Caco-2 (cell line): ENCODE measurements at regions not wholly inside any gene's neighbourhood (a gene's known extent, or its start where the extent isn't known, plus 50 kb on each side); places are given as distances from the start of the nearest gene placed in this dataset.

ENCODE experiments used
- BruUV-seq: library from RNA; stranded (reverse); fragments of 400-500 nt; replicated peaks from 2 replicates; lab custom pipeline; 2021; lab: Mats Ljungman, UMichigan
- CTCF ChIA-PET: fragments of 300-600 bp; sonication (Branson Sonifier 250); formaldehyde crosslinking; loops from one replicate; lab custom pipeline; 2022; ENCODE audit warnings: antibody characterized with exemption; lab: Charles Lee
- POLR2A ChIA-PET: fragments of 300-600 bp; sonication (Branson Sonifier 250); formaldehyde crosslinking; loops from one replicate; lab custom pipeline; 2022; ENCODE audit warnings: antibody characterized with exemption; lab: Charles Lee
- DNase-seq, 2 experiments: peaks; one replicate each; pipeline versions ENCODE4 v3.0.0 to v3.0.0-alpha.2; 2020 to 2022
- H3K27me3 ChIP-seq: replicated peaks from 2 replicates; pipeline ENCODE4 v1.6.0; 2011; ENCODE audit warnings: low read length; ENCODE audit not compliant: control insufficient read depth, insufficient read depth
- H3K36me3 ChIP-seq: 2 replicates; pipeline ENCODE4 v1.5.1; 2011; ENCODE audit warnings: low read length; ENCODE audit not compliant: control insufficient read depth, insufficient read depth
- H3K4me1 ChIP-seq: fragments of 250-450 bp; sonication (Bioruptor Pico); 2 replicates; pipeline ENCODE4 v1.5.1; 2020; ENCODE audit warnings: mild to moderate bottlenecking
- H3K4me3 ChIP-seq: 2 replicates; pipeline ENCODE4 v1.5.1; 2011; ENCODE audit warnings: low read depth, mild to moderate bottlenecking, control low read depth, low read length
- H3K9me3 ChIP-seq: fragments of 250-450 bp; sonication (Bioruptor Pico); 2 replicates; pipeline ENCODE4 v1.5.1; 2020; ENCODE audit warnings: mild to moderate bottlenecking, moderate library complexity
- H3K27ac Mint-ChIP-seq: one replicate; pipeline ENCODE4 v1.8.0; 2022; ENCODE audit warnings: mixed read lengths; ENCODE audit not compliant: unreplicated experiment
- H3K27me3 Mint-ChIP-seq: one replicate; pipeline ENCODE4 v1.8.0; 2022; ENCODE audit warnings: mixed read lengths; ENCODE audit not compliant: insufficient read depth, unreplicated experiment
- H3K36me3 Mint-ChIP-seq: one replicate; pipeline ENCODE4 v1.8.0; 2022; ENCODE audit warnings: mild to moderate bottlenecking, mixed read lengths; ENCODE audit not compliant: insufficient read depth, unreplicated experiment
- H3K4me1 Mint-ChIP-seq: one replicate; pipeline ENCODE4 v1.8.0; 2022; ENCODE audit warnings: low read depth, mixed read lengths; ENCODE audit not compliant: unreplicated experiment
- H3K4me3 Mint-ChIP-seq: one replicate; pipeline ENCODE4 v1.8.0; 2022; ENCODE audit warnings: mild to moderate bottlenecking, moderate library complexity, mixed read lengths; ENCODE audit not compliant: unreplicated experiment
- H3K9me3 Mint-ChIP-seq: one replicate; pipeline ENCODE4 v1.8.0; 2022; ENCODE audit warnings: mixed read lengths; ENCODE audit not compliant: unreplicated experiment
- intact Hi-C: fragments of 100-400 bp; cut with micrococcal nuclease; formaldehyde crosslinking; loops from one replicate; pipeline ENCODE4 v1.10.0; 2022; ENCODE audit not compliant: unreplicated experiment
- TF ChIP-seq, protein P1 (sequence below), 2 experiments: fragments of 200-600 bp in 1 of 2; IDR thresholded peaks; 1 replicate in 1 of 2; 2 replicates in 1 of 2; pipeline versions ENCODE4 v1.5.1 to v1.8.0; 2011 to 2022; ENCODE audit warnings: antibody characterized with exemption in 1 of 2, control low read depth in 1 of 2, inconsistent platforms in 1 of 2, low read depth in 1 of 2, low read length in 1 of 2, mild to moderate bottlenecking in 1 of 2, moderate library complexity in 1 of 2; ENCODE audit not compliant: insufficient read depth in 1 of 2, severe bottlenecking in 1 of 2, unreplicated experiment in 1 of 2

DNA sequence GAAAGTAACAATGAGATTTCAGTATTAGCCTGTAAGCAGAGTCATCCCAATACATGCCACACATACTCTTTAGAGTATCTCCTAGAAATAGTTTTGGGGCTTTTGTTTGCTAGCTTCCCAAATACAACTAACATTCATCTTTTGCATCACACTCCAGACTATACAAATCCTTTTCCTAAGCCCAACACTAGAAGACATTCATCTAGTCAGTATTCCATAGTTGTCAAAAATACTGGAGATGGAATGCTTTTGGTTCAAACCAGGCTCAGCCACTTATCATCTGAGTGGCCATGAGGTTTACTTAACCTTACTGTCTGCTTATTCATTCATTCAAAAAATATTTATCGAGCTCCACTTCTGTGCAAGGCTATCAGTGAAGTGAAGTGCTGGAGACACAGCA is 205.1 kb upstream of the SGCD start:
- Histone ChIP-seq H3K9me3 (no peaks in the 10 kb centered on the region), H3K27me3 (no peaks in the 10 kb centered on the region), H3K4me3 (no peak overlapping the region), H3K4me1 (peaks cover 4% of the 10 kb centered on the region; the same call in 1 of the 2 replicates), H3K36me3 (no peaks in the 10 kb centered on the region)
- Mint-ChIP-seq H3K36me3 (no peaks in the 10 kb centered on the region), H3K27me3 (no peaks in the 10 kb centered on the region), H3K4me1 (peaks cover 8% of the 10 kb centered on the region), H3K27ac (no peak overlapping the region), H3K4me3 (no peak overlapping the region), H3K9me3 (peaks cover 11% of the 10 kb centered on the region)
- TF ChIP-seq, protein P1, sequence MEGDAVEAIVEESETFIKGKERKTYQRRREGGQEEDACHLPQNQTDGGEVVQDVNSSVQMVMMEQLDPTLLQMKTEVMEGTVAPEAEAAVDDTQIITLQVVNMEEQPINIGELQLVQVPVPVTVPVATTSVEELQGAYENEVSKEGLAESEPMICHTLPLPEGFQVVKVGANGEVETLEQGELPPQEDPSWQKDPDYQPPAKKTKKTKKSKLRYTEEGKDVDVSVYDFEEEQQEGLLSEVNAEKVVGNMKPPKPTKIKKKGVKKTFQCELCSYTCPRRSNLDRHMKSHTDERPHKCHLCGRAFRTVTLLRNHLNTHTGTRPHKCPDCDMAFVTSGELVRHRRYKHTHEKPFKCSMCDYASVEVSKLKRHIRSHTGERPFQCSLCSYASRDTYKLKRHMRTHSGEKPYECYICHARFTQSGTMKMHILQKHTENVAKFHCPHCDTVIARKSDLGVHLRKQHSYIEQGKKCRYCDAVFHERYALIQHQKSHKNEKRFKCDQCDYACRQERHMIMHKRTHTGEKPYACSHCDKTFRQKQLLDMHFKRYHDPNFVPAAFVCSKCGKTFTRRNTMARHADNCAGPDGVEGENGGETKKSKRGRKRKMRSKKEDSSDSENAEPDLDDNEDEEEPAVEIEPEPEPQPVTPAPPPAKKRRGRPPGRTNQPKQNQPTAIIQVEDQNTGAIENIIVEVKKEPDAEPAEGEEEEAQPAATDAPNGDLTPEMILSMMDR (IDR thresholded peaks at IDR 0.05; ENCODE audit: insufficient read depth in 1 of 2, low read depth in 1 of 2, low read length in 1 of 2, severe bottlenecking in 1 of 2, unreplicated experiment in 1 of 2), result no peak
- intact Hi-C loops, result no loop called here
- ChIA-PET CTCF (no interaction called here), POLR2A (no interaction called here)
- DNase-seq, result no peak
- BruUV-seq, result no TSS peak

DNA sequence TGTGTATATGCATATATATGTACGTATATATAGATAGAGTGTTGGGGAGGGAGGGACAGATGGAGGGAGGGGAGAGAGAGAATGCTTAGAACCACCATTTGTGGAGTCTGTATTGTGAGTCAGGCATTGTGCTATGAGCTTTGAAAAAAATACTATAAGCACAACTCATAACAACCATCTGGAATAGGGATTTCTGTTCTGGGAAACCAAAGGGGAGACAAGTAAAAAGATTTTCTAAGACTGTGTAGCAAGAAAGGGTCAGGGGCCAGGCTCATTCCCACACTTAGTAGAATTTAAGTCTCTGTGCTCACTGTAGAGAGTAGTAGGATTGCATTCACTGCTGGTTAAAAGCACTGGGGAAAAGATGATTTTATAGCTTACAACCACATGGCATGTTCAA is 202.3 kb upstream of the SGCD start:
- TF ChIP-seq, protein P1 (IDR thresholded peaks at IDR 0.05; ENCODE audit: insufficient read depth in 1 of 2, low read depth in 1 of 2, low read length in 1 of 2, severe bottlenecking in 1 of 2, unreplicated experiment in 1 of 2), result no peak
- intact Hi-C loops, result no loop called here
- CTCF ChIA-PET, result no interaction called here
- no peak overlapping the region for H3K4me3 Mint-ChIP-seq
- H3K36me3 ChIP-seq, result no peaks in the 10 kb centered on the region
- H3K4me3 ChIP-seq, result no peak overlapping the region
- peaks cover 2% of the 10 kb centered on the region for H3K27me3 Mint-ChIP-seq
- POLR2A ChIA-PET, result no interaction called here
- no peak overlapping the region for H3K27ac Mint-ChIP-seq
- DNase-seq, result no peak
- no peaks in the 10 kb centered on the region for H3K36me3 Mint-ChIP-seq
- no peaks in the 10 kb centered on the region for H3K27me3 ChIP-seq
- no peaks in the 10 kb centered on the region for H3K9me3 ChIP-seq
- H3K4me1 Mint-ChIP-seq, result peaks cover 8% of the 10 kb centered on the region
- no TSS peak for BruUV-seq
- H3K9me3 Mint-ChIP-seq, result peaks cover 11% of the 10 kb centered on the region
- peaks cover 4% of the 10 kb centered on the region; the same call in 1 of the 2 replicates for H3K4me1 ChIP-seq

DNA sequence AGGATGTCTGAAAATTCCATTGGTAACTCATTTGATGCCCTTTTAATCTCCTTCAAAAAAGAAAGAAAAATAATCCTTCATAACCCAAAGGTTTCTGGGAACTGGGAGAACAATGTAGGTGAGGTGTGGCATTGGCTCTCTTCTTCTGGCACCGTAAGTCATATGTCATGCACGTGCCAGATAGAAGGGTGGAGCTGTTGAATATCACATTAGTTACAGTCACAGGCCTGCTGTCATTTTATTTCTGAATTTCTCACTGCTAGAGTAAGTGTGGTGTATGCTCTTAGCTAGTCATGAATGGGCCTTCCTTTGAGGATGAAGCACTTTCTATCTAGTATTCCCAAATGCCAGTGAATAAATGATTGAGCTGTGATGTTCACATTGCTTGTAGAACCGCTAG is 201.8 kb upstream of the SGCD start:
- DNase-seq, result no peak
- no peaks in the 10 kb centered on the region for H3K9me3 ChIP-seq
- H3K9me3 Mint-ChIP-seq, result peaks cover 11% of the 10 kb centered on the region
- H3K4me1 ChIP-seq, result peaks cover 4% of the 10 kb centered on the region; the same call in 1 of the 2 replicates
- intact Hi-C loops, result no loop called here
- no peak overlapping the region for H3K27ac Mint-ChIP-seq
- no peak overlapping the region for H3K4me3 Mint-ChIP-seq
- ChIA-PET CTCF (no interaction called here), POLR2A (no interaction called here)
- H3K4me3 ChIP-seq, result no peak overlapping the region
- peaks cover 2% of the 10 kb centered on the region for H3K27me3 Mint-ChIP-seq
- peaks cover 8% of the 10 kb centered on the region for H3K4me1 Mint-ChIP-seq
- no TSS peak for BruUV-seq
- TF ChIP-seq, protein P1 (IDR thresholded peaks at IDR 0.05; ENCODE audit: insufficient read depth in 1 of 2, low read depth in 1 of 2, low read length in 1 of 2, severe bottlenecking in 1 of 2, unreplicated experiment in 1 of 2), result no peak
- H3K27me3 ChIP-seq, result no peaks in the 10 kb centered on the region
- no peaks in the 10 kb centered on the region for H3K36me3 ChIP-seq
- H3K36me3 Mint-ChIP-seq, result no peaks in the 10 kb centered on the region
